ENCODE measurements at regions not wholly inside any gene's neighbourhood (a gene's known extent, or its start where the extent isn't known, plus 50 kb on each side); places are given as distances from the start of the nearest gene placed in this dataset.

DNA sequence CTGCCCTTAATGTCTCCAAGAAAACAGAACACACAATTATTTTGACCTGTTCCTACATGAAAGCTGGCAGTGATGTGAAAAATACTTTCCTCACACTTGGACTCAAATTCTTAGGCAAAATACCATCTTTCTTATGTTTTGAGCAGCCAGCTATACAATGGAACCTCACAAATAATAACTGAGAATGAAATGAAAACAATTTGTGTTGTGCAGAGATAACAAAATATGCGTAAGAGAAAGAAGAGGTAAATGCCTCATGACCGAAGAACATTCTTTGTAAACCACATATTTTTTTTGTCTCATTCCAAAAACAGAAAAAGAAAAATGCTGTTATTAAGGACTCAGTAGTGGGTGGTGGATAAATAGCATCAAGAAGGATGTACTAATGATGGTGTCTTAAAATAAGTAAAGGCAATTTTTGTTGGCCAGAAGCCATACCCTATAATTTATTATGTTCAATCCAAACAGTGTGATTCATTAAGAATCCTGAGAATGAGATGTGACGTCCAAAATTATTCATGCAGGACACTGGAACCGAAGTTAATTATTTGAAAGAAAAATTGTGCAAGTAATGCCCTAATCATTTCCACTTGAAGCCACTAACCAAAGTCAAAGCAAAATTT, 193.0 kb upstream of the NETO1 start:
- H3K27ac ChIP-seq = no peak overlapping the region
- TF ChIP-seq POLR2A (IDR thresholded peaks at IDR 0.05) = no peak
- no peak for TF ChIP-seq POLR2AphosphoS5 (IDR thresholded peaks at IDR 0.05)
- no peak for TF ChIP-seq CTCF (IDR thresholded peaks at IDR 0.05)
- TF ChIP-seq EP300 (IDR thresholded peaks at IDR 0.05) = no peak
- no peaks in the 10 kb centered on the region for H3K9me3 ChIP-seq
- WGBS, 2 donors = 75 to 82% methylated on average over 4 of the region's 4 CpGs
- intact Hi-C loops (cut with DNase I) = no loop called here
- no peak for DNase-seq
- H3K27me3 ChIP-seq = no peaks in the 10 kb centered on the region
- no peaks in the 10 kb centered on the region for H3K36me3 ChIP-seq
- H3K4me1 ChIP-seq = no peaks in the 10 kb centered on the region
- no peak overlapping the region for H3K4me3 ChIP-seq

GRCh38 chr18:73059280-73059679, 191.5 kb upstream of the NETO1 start:
- H3K36me3 ChIP-seq = no peaks in the 10 kb centered on the region
- no peak overlapping the region for H3K27ac ChIP-seq
- 64 to 85% methylated on average over 2 of the region's 2 CpGs for WGBS, 2 donors
- H3K27me3 ChIP-seq = no peaks in the 10 kb centered on the region
- H3K9me3 ChIP-seq = no peaks in the 10 kb centered on the region
- TF ChIP-seq CTCF (IDR thresholded peaks at IDR 0.05) = no peak
- intact Hi-C loops (cut with DNase I) = no loop called here
- no peak overlapping the region for H3K4me3 ChIP-seq
- no peaks in the 10 kb centered on the region for H3K4me1 ChIP-seq
- DNase-seq = no peak

DNA sequence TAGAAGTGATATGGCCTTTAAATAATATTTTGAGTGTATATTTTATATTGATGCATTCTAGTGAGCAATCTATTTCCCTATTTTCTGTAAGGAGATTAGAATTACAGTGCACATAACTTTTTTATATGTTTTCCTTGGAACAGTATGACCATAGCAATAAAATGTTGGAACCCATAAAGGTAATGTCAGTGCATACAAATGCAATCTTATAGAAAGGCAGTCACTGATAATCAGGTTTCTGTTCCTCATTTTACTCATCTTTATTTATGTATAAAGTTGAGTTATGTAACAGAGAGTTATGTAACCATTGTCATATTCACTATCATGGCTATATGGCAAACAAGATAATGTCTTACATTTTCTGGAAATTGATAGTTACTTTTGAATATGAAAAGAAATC, 179.9 kb upstream of the NETO1 start:
- no peaks in the 10 kb centered on the region for H3K9me3 ChIP-seq
- H3K27ac ChIP-seq = no peak overlapping the region
- H3K36me3 ChIP-seq = no peaks in the 10 kb centered on the region
- intact Hi-C loops (cut with DNase I) = no loop called here
- no peak overlapping the region for H3K4me3 ChIP-seq
- no peaks in the 10 kb centered on the region for H3K4me1 ChIP-seq
- no peak for DNase-seq
- TF ChIP-seq CTCF (IDR thresholded peaks at IDR 0.05) = no peak
- H3K27me3 ChIP-seq = no peaks in the 10 kb centered on the region

DNA sequence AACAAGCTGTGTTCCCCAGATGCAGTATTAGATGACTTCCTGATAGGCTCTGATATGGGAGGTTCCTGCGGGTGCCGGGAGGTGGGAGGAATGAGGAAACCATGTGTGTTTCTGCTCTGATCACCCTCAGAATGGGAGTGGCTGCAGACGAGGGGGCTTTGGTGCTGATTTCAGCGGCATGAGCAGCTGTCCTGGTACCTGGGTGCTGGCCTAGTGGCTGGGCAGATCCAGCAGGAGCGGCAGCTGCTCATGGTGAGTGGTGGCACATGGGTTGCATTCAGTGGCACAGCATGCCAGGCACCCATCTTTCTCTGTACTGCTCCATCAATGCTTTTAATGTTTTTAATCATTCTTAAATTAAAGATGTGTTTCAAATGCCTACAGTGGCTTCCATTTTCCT, 177.2 kb upstream of the NETO1 start:
- no peak for DNase-seq
- Histone ChIP-seq H3K4me3 (no peak overlapping the region), H3K9me3 (no peaks in the 10 kb centered on the region), H3K4me1 (no peaks in the 10 kb centered on the region), H3K27me3 (no peaks in the 10 kb centered on the region), H3K36me3 (no peaks in the 10 kb centered on the region), H3K27ac (no peak overlapping the region)
- 84 to 86% methylated on average over 5 of the region's 5 CpGs for WGBS, 2 donors
- intact Hi-C loops (cut with DNase I) = no loop called here
- TF ChIP-seq EP300 (IDR thresholded peaks at IDR 0.05) (no peak), POLR2AphosphoS5 (IDR thresholded peaks at IDR 0.05) (no peak), POLR2A (IDR thresholded peaks at IDR 0.05) (no peak), CTCF (IDR thresholded peaks at IDR 0.05) (no peak)

DNA sequence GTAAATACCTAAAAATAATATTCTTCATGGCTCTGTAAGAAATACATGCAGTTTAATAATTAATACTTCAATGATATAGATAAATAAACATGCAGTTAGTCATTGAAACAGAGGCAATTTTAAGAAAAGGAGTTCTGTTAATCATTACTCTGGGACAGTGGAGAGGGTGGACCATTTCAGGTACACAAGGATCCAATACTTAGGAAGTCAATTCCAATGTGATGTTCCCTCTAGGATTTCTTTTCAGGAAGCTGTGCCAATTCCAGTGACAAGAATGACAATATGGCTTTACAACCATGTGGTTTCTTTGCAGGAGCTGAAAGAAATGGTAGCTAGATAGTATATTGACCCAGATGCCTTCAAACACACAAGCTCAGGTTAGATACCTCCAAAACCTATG, 175.8 kb upstream of the NETO1 start:
- no peaks in the 10 kb centered on the region for H3K9me3 ChIP-seq
- H3K4me3 ChIP-seq = no peak overlapping the region
- H3K4me1 ChIP-seq = no peaks in the 10 kb centered on the region
- H3K27me3 ChIP-seq = no peaks in the 10 kb centered on the region
- H3K36me3 ChIP-seq = no peaks in the 10 kb centered on the region
- H3K27ac ChIP-seq = no peak overlapping the region
- no peak for DNase-seq
- intact Hi-C loops (cut with DNase I) = no loop called here
- TF ChIP-seq CTCF (IDR thresholded peaks at IDR 0.05) = no peak
- TF ChIP-seq POLR2AphosphoS5 (IDR thresholded peaks at IDR 0.05) = no peak
- no peak for TF ChIP-seq EP300 (IDR thresholded peaks at IDR 0.05)
- TF ChIP-seq POLR2A (IDR thresholded peaks at IDR 0.05) = no peak
